ENCODE measurements at regions not wholly inside any gene's neighbourhood (a gene's known extent, or its start where the extent isn't known, plus 50 kb on each side); places are given as distances from the start of the nearest gene placed in this dataset.

DNA sequence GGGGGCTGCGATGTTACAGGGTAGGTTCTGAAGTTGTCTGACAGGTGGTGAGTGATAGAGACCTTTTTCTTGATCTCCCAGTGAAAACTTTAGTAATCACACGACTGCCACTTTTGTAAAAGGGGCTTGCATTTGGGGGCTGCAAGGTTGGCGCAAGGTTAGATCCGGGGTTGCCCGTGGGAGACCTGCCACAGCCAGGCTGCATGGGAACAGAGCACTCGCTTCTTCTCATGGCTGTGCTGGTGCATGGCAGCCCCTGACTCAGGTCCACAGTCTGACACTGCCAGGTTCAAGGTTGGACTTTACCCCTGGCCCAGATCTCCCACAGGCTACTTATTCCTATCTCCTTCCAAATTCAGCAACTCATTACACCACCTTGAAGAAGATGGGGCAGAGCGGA, 1190.4 kb downstream of the UQCRFS1 start:
- DNase-seq (ENCODE audit: extremely low spot score) = no peak
- CTCF ChIA-PET = no interaction called here
- POLR2A ChIA-PET = no interaction called here
- no peak for TF ChIP-seq FOXM1 (IDR thresholded peaks at IDR 0.05; ENCODE audit: borderline replicate concordance)
- no peak for TF ChIP-seq CTBP1 (IDR thresholded peaks at IDR 0.05; ENCODE audit: borderline replicate concordance)
- no peak for TF ChIP-seq SP1 (IDR thresholded peaks at IDR 0.05)
- no peak for TF ChIP-seq ARNT (IDR thresholded peaks at IDR 0.05)
- no peak for TF ChIP-seq ELF4 (IDR thresholded peaks at IDR 0.05)
- TF ChIP-seq HDGF (IDR thresholded peaks at IDR 0.05; ENCODE audit: borderline replicate concordance) = no peak
- no peak for TF ChIP-seq FOXK2 (IDR thresholded peaks at IDR 0.05)
- TF ChIP-seq LEF1 (IDR thresholded peaks at IDR 0.05; ENCODE audit: borderline replicate concordance) = no peak
- no peak for TF ChIP-seq FOXA1 (IDR thresholded peaks at IDR 0.05)
- TF ChIP-seq BHLHE40 (IDR thresholded peaks at IDR 0.05; ENCODE audit: borderline replicate concordance) = no peak
- no peak for TF ChIP-seq ZNF384 (IDR thresholded peaks at IDR 0.05)
- TF ChIP-seq, protein P1, sequence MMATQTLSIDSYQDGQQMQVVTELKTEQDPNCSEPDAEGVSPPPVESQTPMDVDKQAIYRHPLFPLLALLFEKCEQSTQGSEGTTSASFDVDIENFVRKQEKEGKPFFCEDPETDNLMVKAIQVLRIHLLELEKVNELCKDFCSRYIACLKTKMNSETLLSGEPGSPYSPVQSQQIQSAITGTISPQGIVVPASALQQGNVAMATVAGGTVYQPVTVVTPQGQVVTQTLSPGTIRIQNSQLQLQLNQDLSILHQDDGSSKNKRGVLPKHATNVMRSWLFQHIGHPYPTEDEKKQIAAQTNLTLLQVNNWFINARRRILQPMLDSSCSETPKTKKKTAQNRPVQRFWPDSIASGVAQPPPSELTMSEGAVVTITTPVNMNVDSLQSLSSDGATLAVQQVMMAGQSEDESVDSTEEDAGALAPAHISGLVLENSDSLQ (IDR thresholded peaks at IDR 0.05) = no peak
- TF ChIP-seq L3MBTL2 (conservative IDR thresholded peaks at IDR 0.05) = no peak
- no peak for TF ChIP-seq NFRKB (IDR thresholded peaks at IDR 0.05)
- no peak for TF ChIP-seq TARDBP (IDR thresholded peaks at IDR 0.05)
- no peak for TF ChIP-seq SUZ12 (IDR thresholded peaks at IDR 0.05)

DNA sequence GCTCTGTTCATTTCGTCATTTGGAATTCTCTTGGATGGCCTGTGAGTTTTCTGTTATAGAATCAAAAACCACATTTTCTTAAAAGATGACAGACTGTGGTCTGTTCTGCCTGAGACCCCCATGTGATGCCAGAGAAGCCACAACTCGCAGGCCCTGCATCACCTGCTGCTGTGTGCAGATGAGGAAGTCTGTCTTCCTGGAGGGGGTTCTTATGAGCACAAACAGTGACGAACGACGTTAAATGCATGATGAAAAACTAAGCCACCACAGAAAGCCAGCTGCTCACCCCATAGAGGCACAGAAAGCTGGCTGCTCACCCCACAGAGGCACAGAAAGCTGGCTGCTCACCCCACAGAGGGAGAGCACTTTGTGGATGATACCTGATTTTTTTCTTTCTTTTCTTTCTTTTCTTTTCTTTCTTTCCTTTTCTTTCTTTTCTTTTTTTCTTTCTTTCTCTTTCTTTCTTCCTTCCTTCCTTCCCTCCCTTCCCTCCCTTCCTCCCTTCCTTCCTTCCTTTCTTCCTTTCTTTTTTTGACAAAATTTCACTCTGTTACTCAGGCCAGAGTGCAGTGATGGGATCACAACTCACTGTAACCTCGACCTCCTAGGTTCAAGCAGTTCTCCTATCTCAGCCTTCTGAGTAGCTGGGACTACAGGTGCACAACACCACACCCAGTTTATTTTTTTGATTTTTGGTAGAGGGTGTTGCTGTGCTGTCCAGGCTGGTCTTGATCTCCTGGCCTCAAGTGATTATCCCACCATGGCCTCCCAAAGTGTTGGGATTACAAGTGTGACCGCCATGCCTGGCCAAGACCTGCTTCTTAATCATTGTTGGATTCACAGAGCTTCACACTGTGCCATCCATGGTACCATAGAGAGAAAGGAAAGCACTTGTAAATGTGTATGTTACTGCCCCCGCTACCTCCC, 1191.4 kb downstream of the UQCRFS1 start:
- POLR2A ChIA-PET = no interaction called here
- no peak for DNase-seq (ENCODE audit: extremely low spot score)
- no peak for TF ChIP-seq FOXK2 (IDR thresholded peaks at IDR 0.05)
- CTCF ChIA-PET = no interaction called here

DNA sequence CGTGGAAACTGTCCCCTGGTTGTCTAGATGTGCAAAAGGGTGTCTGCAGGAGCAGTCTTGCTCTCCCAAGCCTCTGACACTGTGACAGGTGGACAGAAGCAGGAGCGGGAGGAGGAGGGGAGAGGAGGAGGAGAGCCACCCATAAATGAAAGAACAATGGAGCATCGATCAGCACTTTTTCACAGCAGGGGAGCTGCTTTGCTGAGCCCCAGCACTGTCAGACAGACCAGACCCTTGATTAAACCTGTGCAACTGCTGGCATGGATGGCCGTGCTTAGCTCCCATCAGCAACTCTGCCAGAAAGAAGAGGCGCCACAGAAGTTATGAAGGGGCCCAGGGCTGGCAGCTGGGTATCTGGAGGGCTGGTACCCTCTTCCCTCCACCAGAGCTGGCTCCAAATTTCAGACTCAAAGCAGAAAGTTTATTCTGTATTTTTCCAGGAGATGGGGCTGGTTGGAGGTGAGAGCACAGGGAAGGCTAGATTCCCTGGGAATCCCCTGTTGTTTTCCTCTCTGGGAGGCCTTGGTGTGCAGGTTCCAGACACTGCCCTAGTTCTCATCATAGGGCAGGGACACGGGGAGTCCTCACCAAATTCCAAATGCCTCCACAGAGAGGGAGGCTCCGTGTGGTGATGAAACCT, 1192.2 kb downstream of the UQCRFS1 start:
- ChIA-PET POLR2A (no interaction called here), CTCF (no interaction called here)
- DNase-seq (ENCODE audit: extremely low spot score) = no peak
- TF ChIP-seq ARNT (IDR thresholded peaks at IDR 0.05) = no peak
- no peak for TF ChIP-seq ZNF384 (IDR thresholded peaks at IDR 0.05)
- TF ChIP-seq HDGF (IDR thresholded peaks at IDR 0.05; ENCODE audit: borderline replicate concordance) = no peak
- no peak for TF ChIP-seq TARDBP (IDR thresholded peaks at IDR 0.05)
- no peak for TF ChIP-seq L3MBTL2 (conservative IDR thresholded peaks at IDR 0.05)
- TF ChIP-seq, protein P1 (IDR thresholded peaks at IDR 0.05) = no peak
- TF ChIP-seq NFRKB (IDR thresholded peaks at IDR 0.05) = no peak
- no peak for TF ChIP-seq BHLHE40 (IDR thresholded peaks at IDR 0.05; ENCODE audit: borderline replicate concordance)
- no peak for TF ChIP-seq CTBP1 (IDR thresholded peaks at IDR 0.05; ENCODE audit: borderline replicate concordance)
- TF ChIP-seq ELF4 (IDR thresholded peaks at IDR 0.05) = no peak
- no peak for TF ChIP-seq LEF1 (IDR thresholded peaks at IDR 0.05; ENCODE audit: borderline replicate concordance)
- TF ChIP-seq SUZ12 (IDR thresholded peaks at IDR 0.05) = no peak
- TF ChIP-seq SP1 (IDR thresholded peaks at IDR 0.05) = no peak
- no peak for TF ChIP-seq FOXA1 (IDR thresholded peaks at IDR 0.05)
- TF ChIP-seq FOXK2 (IDR thresholded peaks at IDR 0.05) = no peak
- no peak for TF ChIP-seq FOXM1 (IDR thresholded peaks at IDR 0.05; ENCODE audit: borderline replicate concordance)

DNA sequence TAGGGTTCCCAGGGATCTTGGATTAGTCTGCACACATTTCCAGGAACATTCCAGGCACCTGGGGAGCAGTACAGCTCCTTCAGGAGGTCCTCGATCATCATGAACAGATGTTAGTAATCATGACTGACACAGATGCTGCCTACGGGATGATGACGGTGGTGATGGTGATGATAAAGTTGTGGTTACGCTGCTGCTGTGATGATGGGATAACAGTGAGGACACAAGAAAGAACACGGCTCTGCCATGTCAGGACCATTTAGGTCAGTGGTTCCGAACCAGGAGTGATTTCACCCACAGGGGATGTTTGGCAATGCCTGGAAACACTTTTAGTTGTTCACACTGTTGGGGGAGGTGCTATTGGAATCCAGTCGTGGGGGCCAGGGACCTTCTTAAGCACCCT, 1193.0 kb downstream of the UQCRFS1 start:
- ChIA-PET POLR2A (no interaction called here), CTCF (no interaction called here)
- DNase-seq (ENCODE audit: extremely low spot score) = no peak
- TF ChIP-seq, protein P1 (IDR thresholded peaks at IDR 0.05) = no peak
- TF ChIP-seq SUZ12 (IDR thresholded peaks at IDR 0.05) (no peak), HDGF (IDR thresholded peaks at IDR 0.05; ENCODE audit: borderline replicate concordance) (no peak), FOXM1 (IDR thresholded peaks at IDR 0.05; ENCODE audit: borderline replicate concordance) (no peak), CTBP1 (IDR thresholded peaks at IDR 0.05; ENCODE audit: borderline replicate concordance) (no peak), ELF4 (IDR thresholded peaks at IDR 0.05) (no peak), FOXK2 (IDR thresholded peaks at IDR 0.05) (no peak), L3MBTL2 (conservative IDR thresholded peaks at IDR 0.05) (no peak), NFRKB (IDR thresholded peaks at IDR 0.05) (no peak), FOXA1 (IDR thresholded peaks at IDR 0.05) (no peak), BHLHE40 (IDR thresholded peaks at IDR 0.05; ENCODE audit: borderline replicate concordance) (no peak), SP1 (IDR thresholded peaks at IDR 0.05) (no peak), ARNT (IDR thresholded peaks at IDR 0.05) (no peak), TARDBP (IDR thresholded peaks at IDR 0.05) (no peak), LEF1 (IDR thresholded peaks at IDR 0.05; ENCODE audit: borderline replicate concordance) (no peak), ZNF384 (IDR thresholded peaks at IDR 0.05) (no peak)

DNA sequence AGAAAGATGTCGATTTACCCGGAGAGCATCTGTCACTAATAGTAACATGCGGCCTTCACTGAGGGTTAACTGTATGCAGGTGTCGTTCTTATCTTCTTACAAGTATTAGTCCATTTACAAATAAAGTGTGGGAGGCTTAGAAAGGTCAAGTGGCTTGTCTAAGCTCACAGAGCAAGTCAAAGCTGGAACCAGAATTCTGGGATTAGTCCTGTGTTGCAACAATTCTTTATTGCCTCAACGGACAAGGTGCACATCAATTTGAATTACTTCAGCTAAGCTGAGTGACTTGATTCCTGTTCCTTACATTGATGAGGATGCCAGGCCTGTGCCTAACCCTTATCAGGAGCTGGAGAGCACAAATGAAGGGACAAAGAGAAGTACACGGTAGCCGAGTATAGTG, 1193.6 kb downstream of the UQCRFS1 start:
- ChIA-PET POLR2A (no interaction called here), CTCF (no interaction called here)
- TF ChIP-seq SP1 (IDR thresholded peaks at IDR 0.05) (no peak), FOXK2 (IDR thresholded peaks at IDR 0.05) (no peak), BHLHE40 (IDR thresholded peaks at IDR 0.05; ENCODE audit: borderline replicate concordance) (no peak), CTBP1 (IDR thresholded peaks at IDR 0.05; ENCODE audit: borderline replicate concordance) (no peak), FOXA1 (IDR thresholded peaks at IDR 0.05) (no peak), SUZ12 (IDR thresholded peaks at IDR 0.05) (no peak), L3MBTL2 (conservative IDR thresholded peaks at IDR 0.05) (no peak), LEF1 (IDR thresholded peaks at IDR 0.05; ENCODE audit: borderline replicate concordance) (no peak), ARNT (IDR thresholded peaks at IDR 0.05) (no peak), ZNF384 (IDR thresholded peaks at IDR 0.05) (no peak), NFRKB (IDR thresholded peaks at IDR 0.05) (no peak)
- TF ChIP-seq, protein P1 (IDR thresholded peaks at IDR 0.05) = no peak
- DNase-seq (ENCODE audit: extremely low spot score) = no peak
